ENCODE measurements at regions not wholly inside any gene's neighbourhood (a gene's known extent, or its start where the extent isn't known, plus 50 kb on each side); places are given as distances from the start of the nearest gene placed in this dataset.

DNA sequence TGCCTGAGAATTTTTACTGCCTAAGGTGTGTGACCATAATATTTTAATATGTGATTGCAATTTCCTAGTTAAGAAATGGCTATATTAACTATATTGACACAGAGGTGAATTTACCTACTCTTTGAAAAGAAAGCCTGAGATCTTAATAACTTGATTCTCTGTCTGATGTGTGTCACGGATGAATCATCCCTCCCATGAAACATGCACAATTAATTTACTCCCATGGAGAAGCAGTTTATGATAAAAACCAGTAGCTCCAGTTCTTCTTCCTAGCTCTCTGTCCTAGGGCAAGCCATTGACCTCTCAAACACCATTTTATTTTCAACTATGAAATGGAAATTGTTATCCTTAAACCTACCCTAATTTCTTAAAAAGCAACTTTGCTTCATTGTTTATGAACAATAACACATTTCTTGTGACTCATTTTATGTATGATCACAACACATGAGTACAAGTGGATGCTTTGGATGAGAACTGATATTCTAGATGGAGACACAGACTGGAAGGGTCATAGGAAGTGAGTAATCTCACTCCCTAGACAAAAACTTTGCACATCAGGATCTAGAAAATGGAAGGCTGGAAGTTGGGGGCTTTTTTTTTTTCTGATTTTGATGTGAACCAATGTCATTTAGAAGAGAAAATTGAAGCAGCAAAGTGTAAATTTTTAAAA, 438.3 kb downstream of the GPAT3 start:
- H3K4me1 Mint-ChIP-seq (ENCODE audit: low read depth, unreplicated experiment): no peaks in the 10 kb centered on the region
- TF ChIP-seq CTCF (IDR thresholded peaks at IDR 0.05; ENCODE audit: unreplicated experiment): no peak
- BruUV-seq (replicated peaks): no TSS peak
- no peak for DNase-seq
- no peak overlapping the region for H3K4me3 Mint-ChIP-seq (ENCODE audit: low read depth, unreplicated experiment)
- no peaks in the 10 kb centered on the region for H3K9me3 Mint-ChIP-seq (ENCODE audit: low read depth, unreplicated experiment)
- no peaks in the 10 kb centered on the region for H3K27me3 Mint-ChIP-seq (ENCODE audit: unreplicated experiment)
- intact Hi-C loops (cut with micrococcal nuclease; ENCODE audit: unreplicated experiment): no loop called here
- no peaks in the 10 kb centered on the region for H3K36me3 Mint-ChIP-seq (ENCODE audit: insufficient read depth, unreplicated experiment)
- no peak overlapping the region for H3K27ac Mint-ChIP-seq (ENCODE audit: unreplicated experiment)
- CTCF ChIA-PET: no interaction called here

- CTCF ChIA-PET: no interaction called here
- intact Hi-C loops (cut with micrococcal nuclease; ENCODE audit: unreplicated experiment): loop anchor here (5.0 to 10.0 kb wide), 3 partner anchors 290 to 460 kb away; no protein-coding TSS in a partner anchor
- H3K36me3 Mint-ChIP-seq (ENCODE audit: insufficient read depth, unreplicated experiment): no peaks in the 10 kb centered on the region
- no peak overlapping the region for H3K27ac Mint-ChIP-seq (ENCODE audit: unreplicated experiment)
- no TSS peak for BruUV-seq (replicated peaks)
- H3K27me3 Mint-ChIP-seq (ENCODE audit: unreplicated experiment): no peaks in the 10 kb centered on the region
- DNase-seq: no peak
- H3K4me1 Mint-ChIP-seq (ENCODE audit: low read depth, unreplicated experiment): no peaks in the 10 kb centered on the region
- no peak for TF ChIP-seq CTCF (IDR thresholded peaks at IDR 0.05; ENCODE audit: unreplicated experiment)
- H3K4me3 Mint-ChIP-seq (ENCODE audit: low read depth, unreplicated experiment): no peak overlapping the region
- no peaks in the 10 kb centered on the region for H3K9me3 Mint-ChIP-seq (ENCODE audit: low read depth, unreplicated experiment)
These were observed 429.2 kb downstream of the GPAT3 start for GRCh38 chr4:83964996-83965541.

DNA sequence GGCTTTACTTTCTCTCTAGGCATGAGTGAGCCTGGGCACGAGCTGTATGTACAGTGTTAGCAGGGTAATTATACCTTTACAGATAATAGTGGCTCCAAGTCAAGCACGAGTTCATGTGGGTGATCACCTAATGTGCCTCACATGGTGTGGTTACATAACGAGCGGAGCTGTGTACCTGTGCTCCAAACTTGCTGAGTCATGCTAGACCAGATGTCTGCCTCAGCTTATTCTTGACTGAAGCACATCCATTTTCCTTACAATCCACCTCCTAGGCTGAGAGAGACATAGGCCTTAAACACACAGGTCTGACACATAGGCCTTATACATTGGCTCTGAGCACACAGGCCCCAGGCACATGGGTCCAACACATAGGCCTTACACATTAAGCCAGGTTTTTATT, 426.6 kb downstream of the GPAT3 start:
- H3K4me3 Mint-ChIP-seq (ENCODE audit: low read depth, unreplicated experiment): no peak overlapping the region
- intact Hi-C loops (cut with micrococcal nuclease; ENCODE audit: unreplicated experiment): loop anchor here (5.0 to 10.0 kb wide), 3 partner anchors 292 to 458 kb away; no protein-coding TSS in a partner anchor
- CTCF ChIA-PET: interaction anchor here (1.7 kb wide), 1 partner anchor 192 kb away, joined by 11 read pairs; no protein-coding TSS in a partner anchor
- H3K9me3 Mint-ChIP-seq (ENCODE audit: low read depth, unreplicated experiment): no peaks in the 10 kb centered on the region
- H3K27me3 Mint-ChIP-seq (ENCODE audit: unreplicated experiment): no peaks in the 10 kb centered on the region
- no peak overlapping the region for H3K27ac Mint-ChIP-seq (ENCODE audit: unreplicated experiment)
- no peaks in the 10 kb centered on the region for H3K36me3 Mint-ChIP-seq (ENCODE audit: insufficient read depth, unreplicated experiment)
- no peaks in the 10 kb centered on the region for H3K4me1 Mint-ChIP-seq (ENCODE audit: low read depth, unreplicated experiment)
- no TSS peak for BruUV-seq (replicated peaks)
- DNase-seq: no peak
- TF ChIP-seq CTCF (IDR thresholded peaks at IDR 0.05; ENCODE audit: unreplicated experiment): no peak

- peak; percentile 2 for DNase-seq
- CTCF ChIA-PET: interaction anchor here (1.3 to 1.7 kb wide), 3 partner anchors 191 to 316 kb away, joined by 5 to 12 read pairs (median 11); no protein-coding TSS in a partner anchor
- no peak for TF ChIP-seq CTCF (IDR thresholded peaks at IDR 0.05; ENCODE audit: unreplicated experiment)
- Mint-ChIP-seq H3K9me3 (ENCODE audit: low read depth, unreplicated experiment) (no peaks in the 10 kb centered on the region), H3K36me3 (ENCODE audit: insufficient read depth, unreplicated experiment) (no peaks in the 10 kb centered on the region), H3K27me3 (ENCODE audit: unreplicated experiment) (peaks cover 8% of the 10 kb centered on the region), H3K4me3 (ENCODE audit: low read depth, unreplicated experiment) (no peak overlapping the region), H3K27ac (ENCODE audit: unreplicated experiment) (no peak overlapping the region), H3K4me1 (ENCODE audit: low read depth, unreplicated experiment) (no peaks in the 10 kb centered on the region)
- intact Hi-C loops (cut with micrococcal nuclease; ENCODE audit: unreplicated experiment): loop anchor here (1.0 to 10.0 kb wide), 5 partner anchors 181 to 457 kb away; no protein-coding TSS in a partner anchor
- BruUV-seq (replicated peaks): no TSS peak
These were observed 425.7 kb downstream of the GPAT3 start for GRCh38 chr4:83961575-83961974.
